ENCODE measurements at regions not wholly inside any gene's neighbourhood (a gene's known extent, or its start where the extent isn't known, plus 50 kb on each side); places are given as distances from the start of the nearest gene placed in this dataset.

DNA sequence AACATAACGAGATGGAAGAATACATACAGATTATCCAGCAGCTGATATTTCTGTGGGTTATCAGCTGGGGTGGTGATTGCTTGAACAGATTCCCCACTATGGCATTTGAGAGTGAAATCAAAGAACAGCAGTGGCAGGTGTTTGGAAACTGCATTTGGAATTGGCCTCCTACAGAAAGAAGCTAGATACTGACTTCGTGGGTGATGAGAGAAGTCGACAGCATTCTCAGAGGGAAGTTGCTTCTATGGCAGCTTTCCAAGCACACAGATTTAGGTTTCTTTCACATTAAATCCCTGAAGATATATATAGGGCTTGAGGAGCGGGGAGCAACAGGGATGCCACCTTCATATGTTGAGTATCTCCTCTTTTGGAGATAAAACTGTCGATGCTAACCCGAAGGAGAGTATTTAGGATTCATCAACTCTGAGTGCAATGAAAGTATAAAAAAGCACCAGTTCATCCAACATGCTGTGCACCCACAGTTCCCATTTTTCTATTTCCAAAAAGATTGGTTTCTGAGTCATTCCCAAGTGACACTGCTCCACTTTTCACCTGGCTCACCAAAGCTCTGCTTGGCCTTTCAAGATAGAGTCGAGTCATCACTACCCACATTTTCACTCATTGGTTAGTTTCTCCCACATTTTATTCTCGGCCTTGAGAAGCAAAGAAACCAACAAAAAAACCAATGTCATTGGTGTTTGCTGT lies 579.8 kb upstream of the SUCLG2 start:
- TF ChIP-seq, protein P1, sequence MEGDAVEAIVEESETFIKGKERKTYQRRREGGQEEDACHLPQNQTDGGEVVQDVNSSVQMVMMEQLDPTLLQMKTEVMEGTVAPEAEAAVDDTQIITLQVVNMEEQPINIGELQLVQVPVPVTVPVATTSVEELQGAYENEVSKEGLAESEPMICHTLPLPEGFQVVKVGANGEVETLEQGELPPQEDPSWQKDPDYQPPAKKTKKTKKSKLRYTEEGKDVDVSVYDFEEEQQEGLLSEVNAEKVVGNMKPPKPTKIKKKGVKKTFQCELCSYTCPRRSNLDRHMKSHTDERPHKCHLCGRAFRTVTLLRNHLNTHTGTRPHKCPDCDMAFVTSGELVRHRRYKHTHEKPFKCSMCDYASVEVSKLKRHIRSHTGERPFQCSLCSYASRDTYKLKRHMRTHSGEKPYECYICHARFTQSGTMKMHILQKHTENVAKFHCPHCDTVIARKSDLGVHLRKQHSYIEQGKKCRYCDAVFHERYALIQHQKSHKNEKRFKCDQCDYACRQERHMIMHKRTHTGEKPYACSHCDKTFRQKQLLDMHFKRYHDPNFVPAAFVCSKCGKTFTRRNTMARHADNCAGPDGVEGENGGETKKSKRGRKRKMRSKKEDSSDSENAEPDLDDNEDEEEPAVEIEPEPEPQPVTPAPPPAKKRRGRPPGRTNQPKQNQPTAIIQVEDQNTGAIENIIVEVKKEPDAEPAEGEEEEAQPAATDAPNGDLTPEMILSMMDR (IDR thresholded peaks at IDR 0.05): no peak
- no peak for TF ChIP-seq POLR2A (IDR thresholded peaks at IDR 0.05)

Data from sigmoid colon (tissue), 3 donors.